ENCODE measurements at regions not wholly inside any gene's neighbourhood (a gene's known extent, or its start where the extent isn't known, plus 50 kb on each side); places are given as distances from the start of the nearest gene placed in this dataset.
A peak's percentile ranks its signal among the peaks of the same experiment; 100 is the strongest.
"Not testable (repeated sequence)": the region's sequence is repeated elsewhere in the genome, so short reads cannot be mapped to it uniquely, and the experiment has no call there.

GRCh38 chr3:162538906-162539305 is 1042.3 kb downstream of the OTOL1 start:
- DNase-seq (ENCODE audit: low spot score), result no peak

- no peak for DNase-seq (ENCODE audit: low spot score)
Observed at GRCh38 chr3:162540421-162540820, 1043.8 kb downstream of the OTOL1 start.

DNA sequence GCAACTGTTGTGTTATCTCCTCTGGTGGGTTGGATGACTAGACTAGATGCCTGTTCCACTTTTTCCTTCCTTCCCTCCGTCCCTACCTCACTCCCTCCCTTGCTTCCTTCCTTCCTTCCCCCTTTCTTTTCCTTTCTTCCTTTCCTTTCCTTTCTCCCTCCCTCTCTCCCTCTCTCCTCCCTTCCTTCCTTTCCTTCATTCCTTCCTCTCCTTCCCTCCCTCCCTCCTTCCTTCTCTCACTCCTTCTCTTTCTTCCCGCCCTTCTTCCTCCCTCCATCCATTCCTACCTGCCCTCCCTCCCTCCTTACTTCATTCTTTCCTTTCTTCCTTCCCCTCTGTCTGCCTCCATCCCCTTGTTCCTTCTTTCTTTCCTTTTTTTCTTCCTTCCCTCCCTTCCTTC is 1045.3 kb downstream of the OTOL1 start:
- DNase-seq (ENCODE audit: low spot score), result no peak

DNA sequence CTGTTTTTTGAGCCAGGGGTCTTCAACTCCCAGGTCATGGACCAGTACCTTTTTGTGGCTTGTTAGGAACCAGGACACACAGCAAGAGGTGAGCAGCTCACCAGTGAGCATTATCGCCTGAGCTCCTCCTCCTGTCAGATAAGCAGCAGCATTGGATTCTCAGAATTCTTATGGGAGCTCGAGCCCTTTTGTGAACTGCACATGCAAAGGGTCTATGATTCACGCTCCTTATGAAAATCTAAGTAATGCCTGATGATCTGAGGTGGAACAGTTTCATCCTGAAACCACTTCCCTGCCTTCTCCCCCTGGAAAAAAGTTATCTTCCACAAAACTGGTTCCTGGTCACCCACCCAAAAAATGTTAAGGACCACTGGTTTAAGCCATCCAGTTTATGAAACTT is 1047.6 kb downstream of the OTOL1 start:
- no peak for DNase-seq (ENCODE audit: low spot score)

DNA sequence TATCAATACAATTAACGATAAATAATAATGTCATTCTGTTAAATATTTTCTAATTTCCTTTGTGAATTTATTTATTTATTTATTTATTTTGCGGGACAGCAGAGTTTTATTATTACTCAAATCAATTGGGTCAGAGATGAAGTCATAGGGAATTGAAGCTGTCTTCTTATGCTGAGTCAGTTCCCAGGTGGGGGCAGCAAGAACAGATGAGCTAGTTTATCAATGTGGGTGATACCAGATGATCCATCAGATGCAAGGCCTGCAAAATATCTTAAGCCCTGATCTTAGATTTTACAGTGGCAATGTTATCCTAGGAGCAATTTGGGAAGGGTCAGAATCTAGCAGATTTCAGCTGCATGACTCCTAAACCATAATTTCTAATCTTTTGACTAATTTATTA is 1050.3 kb downstream of the OTOL1 start:
- peak; percentile 7 for DNase-seq (ENCODE audit: low spot score)

GRCh38 chr3:162547321-162547720 is 1050.7 kb downstream of the OTOL1 start:
- no peak for DNase-seq (ENCODE audit: low spot score)

- DNase-seq (ENCODE audit: low spot score), result no peak
Observed at GRCh38 chr3:162555761-162556160, 1059.2 kb downstream of the OTOL1 start.

DNA sequence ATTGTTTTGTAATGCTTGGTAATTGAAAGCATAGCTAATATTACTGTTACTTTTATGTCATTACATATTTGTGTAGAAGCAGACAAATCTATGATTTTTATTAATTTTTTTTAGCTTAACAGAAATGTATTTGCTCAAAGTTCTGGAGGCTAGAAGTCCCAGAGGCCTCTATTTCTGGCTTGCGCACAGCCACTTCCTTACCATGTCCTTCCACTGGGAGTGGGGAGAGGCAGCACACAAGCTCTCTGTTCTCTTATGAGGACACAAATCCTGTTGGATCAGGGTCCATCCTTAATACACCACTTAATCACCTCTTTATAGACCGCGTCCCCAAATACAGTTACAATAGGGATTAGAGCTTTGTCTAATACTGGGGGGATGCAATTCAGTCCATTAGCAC is 1061.4 kb downstream of the OTOL1 start:
- no peak for DNase-seq (ENCODE audit: low spot score)

- DNase-seq (ENCODE audit: low spot score), result no peak
Observed at GRCh38 chr3:162568706-162569105, 1072.1 kb downstream of the OTOL1 start.

DNA sequence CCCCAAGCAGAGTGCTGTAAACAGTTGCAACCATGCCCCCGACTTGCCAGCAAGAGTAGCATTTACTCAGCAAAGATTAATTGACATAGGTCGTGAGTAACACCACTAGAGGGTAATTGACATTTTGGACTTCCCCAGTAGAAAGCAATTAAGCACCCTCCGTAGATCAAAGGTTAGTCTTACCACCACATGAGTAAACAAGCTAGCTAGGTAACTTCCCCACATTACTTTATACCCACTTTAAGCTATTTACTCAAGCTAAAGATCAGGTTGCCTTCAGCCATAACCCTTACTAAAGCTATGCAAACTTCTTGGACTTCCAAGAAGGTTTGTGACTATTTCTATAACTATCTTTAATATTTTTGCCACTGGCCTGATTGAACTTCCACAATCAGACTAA is 1072.7 kb downstream of the OTOL1 start:
- DNase-seq (ENCODE audit: low spot score), result no peak

- no peak for DNase-seq (ENCODE audit: low spot score)
Observed at GRCh38 chr3:162584986-162585385, 1088.4 kb downstream of the OTOL1 start.

- DNase-seq (ENCODE audit: low spot score), result no peak
Observed at GRCh38 chr3:162586591-162586990, 1090.0 kb downstream of the OTOL1 start.

DNA sequence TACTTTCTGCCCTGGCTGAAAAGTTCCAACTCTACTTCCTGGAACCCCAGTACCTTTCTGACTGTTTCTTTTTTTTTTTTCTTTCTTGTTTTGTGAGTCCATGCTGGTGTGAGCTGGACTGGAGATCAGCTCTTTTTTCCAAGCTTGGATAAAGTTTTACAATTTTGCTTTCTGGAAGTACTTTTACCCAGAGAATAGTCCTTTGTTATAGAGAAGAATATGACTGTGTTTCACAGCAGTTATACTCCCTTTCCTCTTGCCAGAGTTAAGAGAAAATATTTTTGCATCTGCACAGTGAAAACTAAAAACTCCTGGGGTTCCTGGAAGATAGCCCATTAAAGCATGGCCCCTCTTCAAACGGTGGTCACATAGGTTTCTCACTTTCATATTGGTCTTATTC is 1100.6 kb downstream of the OTOL1 start:
- DNase-seq (ENCODE audit: low spot score), result no peak

DNA sequence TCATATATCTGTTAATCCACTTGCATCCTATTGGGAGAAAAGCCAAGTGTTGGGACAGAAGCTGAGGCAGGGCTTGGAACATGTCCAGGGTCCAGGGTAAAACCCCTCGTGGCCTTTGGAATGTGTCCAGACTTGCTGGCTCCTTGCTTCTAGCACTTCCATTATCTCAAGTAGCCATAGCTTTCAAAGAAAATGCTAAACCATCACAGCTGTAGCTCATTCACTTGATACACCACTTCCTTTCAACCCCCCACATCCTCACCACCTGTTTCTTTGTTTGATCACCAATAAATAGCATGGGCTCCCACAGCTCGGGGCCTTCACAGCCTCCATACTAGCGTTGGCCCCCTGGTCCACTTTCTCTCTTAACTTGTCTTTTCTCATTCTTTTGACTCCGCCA is 1101.9 kb downstream of the OTOL1 start:
- DNase-seq (ENCODE audit: low spot score), result not testable (repeated sequence)

GRCh38 chr3:162599742-162600141 is 1103.1 kb downstream of the OTOL1 start:
- DNase-seq (ENCODE audit: low spot score), result not testable (repeated sequence)

GRCh38 chr3:162601101-162601670 is 1104.6 kb downstream of the OTOL1 start:
- no peak for DNase-seq (ENCODE audit: low spot score)

GRCh38 chr3:162602619-162603018 is 1106.0 kb downstream of the OTOL1 start:
- DNase-seq (ENCODE audit: low spot score), result no peak

GRCh38 chr3:162605651-162606204 is 1109.1 kb downstream of the OTOL1 start:
- DNase-seq (ENCODE audit: low spot score), result no peak

DNA sequence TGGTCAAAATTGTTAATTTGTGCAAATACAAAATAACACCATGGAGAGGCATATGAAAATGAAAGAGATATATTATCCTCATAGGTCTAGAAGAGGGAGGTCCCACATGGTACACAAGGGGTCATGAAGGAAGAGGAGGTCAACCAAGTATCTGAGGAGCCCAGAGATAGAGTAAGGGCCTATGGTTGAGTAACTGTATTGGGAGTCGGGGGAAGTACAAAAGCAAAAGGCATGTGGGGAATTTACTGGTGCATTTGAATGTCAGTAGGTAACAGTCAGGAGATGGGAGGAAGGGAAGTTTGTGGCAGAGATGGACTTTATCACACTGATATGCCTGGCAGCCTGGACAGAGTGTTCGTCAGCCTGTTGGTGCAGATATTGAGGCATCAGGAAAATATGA is 1113.7 kb downstream of the OTOL1 start:
- no peak for DNase-seq (ENCODE audit: low spot score)

GRCh38 chr3:162612991-162613390 is 1116.4 kb downstream of the OTOL1 start:
- DNase-seq (ENCODE audit: low spot score), result no peak

DNA sequence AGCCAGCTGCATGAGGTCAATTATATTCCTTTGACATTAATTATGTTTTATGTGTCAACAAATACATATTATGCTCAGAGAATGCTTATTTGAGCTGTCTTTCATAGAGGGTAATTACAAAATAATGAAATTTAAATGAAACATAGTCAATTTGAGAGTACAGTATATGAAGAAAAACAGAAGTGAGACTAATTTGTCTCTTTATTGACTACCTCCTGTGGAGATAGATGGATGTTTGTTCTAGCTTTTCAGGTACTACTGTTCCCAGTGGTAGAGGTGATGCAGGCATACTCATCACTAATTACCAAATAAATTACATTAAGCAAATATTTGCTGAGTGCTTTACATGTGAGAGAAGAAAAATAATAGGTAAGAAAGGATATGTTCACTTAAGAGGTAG is 1129.6 kb downstream of the OTOL1 start:
- no peak for DNase-seq (ENCODE audit: low spot score)

DNA sequence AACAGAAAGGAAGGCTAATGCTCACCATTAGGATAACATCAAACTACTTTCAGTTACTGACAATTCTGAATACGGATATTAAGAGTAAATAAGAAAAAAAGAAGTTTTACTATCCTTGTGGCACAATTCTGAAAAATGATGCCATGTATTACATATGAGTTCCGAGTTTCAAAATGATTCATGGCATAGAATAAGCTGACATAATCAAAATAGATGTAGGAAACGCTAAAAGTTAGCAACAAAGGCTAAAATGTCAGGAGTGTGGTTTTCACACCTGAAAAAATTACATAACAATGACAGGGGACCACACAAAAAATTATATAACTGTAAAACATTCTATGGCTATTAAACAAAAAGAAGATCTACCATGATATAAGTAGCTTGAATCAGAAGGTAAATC is 1131.9 kb downstream of the OTOL1 start:
- DNase-seq (ENCODE audit: low spot score), result no peak

DNA sequence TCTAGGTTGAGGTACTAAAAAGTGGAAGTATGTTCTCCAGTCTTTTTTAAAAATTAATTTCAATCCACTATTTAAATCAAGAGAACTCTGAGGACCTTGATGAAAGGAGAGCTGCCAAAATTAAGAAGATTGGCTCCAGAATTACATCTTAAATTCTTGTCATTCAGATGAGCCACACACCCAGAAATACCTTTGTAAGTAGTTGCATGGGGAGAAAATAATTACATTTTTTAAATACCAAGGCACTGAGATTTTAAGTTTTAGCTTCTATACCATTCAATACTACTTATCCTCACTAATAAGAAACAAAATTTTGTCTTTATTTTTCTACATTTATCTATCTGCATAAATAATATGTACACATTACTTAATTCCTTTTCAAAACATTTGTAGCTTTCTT is 1132.8 kb downstream of the OTOL1 start:
- no peak for DNase-seq (ENCODE audit: low spot score)

DNA sequence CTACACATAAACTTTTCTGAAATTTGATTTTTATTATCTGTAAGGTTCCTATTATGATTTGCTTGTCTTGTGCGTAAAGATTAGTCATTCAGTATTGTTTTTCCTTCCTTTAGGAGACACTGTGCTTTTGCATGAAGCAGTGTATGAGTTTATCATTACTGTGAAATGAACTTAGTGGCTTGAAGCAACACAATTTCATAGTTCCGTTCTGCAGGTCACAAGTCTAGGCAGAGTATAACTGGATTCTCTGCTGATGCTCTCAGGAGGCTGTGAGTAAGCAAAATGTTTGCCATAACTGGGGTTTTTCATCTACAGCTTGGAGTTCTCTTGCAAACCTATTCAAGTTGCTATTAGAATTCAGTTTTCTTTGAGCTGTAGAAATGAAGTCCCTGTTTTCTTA is 1136.1 kb downstream of the OTOL1 start:
- no peak for DNase-seq (ENCODE audit: low spot score)
